Esophagus muscularis mucosa (tissue), 3 donors: ENCODE measurements at regions not wholly inside any gene's neighbourhood (a gene's known extent, or its start where the extent isn't known, plus 50 kb on each side); places are given as distances from the start of the nearest gene placed in this dataset.

Experiments
- CTCF ChIP-seq, 3 experiments: fragments of 200-600 bp in 2 of 3; fragments of 450-650 bp in 1 of 3; sonication (generic) in 2 of 3; IDR thresholded peaks; one replicate each; pipeline ENCODE4 v1.5.1; 2017 to 2019; ENCODE audit warnings: antibody characterized with exemption in 3 of 3, mild to moderate bottlenecking in 2 of 3, moderate library complexity in 1 of 3
- POLR2AphosphoS5 ChIP-seq, 2 donors: sonication (generic); formaldehyde crosslinking; IDR thresholded peaks; one replicate each; pipeline ENCODE4 v1.6.1; 2017; ENCODE audit warnings: antibody characterized with exemption in 2 of 2

- no peak for TF ChIP-seq CTCF (IDR thresholded peaks at IDR 0.05)
- no peak for TF ChIP-seq POLR2AphosphoS5 (IDR thresholded peaks at IDR 0.05)
Measured at GRCh38 chr18:72160510-72161445, 383.4 kb downstream of the CBLN2 start.
